ENCODE measurements at regions not wholly inside any gene's neighbourhood (a gene's known extent, or its start where the extent isn't known, plus 50 kb on each side); places are given as distances from the start of the nearest gene placed in this dataset.

GRCh38 chr16:9534759-9535158 is 443.3 kb downstream of the HAPSTR1 start:
- DNase-seq (ENCODE audit: low read depth, low spot score): no peak

GRCh38 chr16:9536905-9537304 is 445.5 kb downstream of the HAPSTR1 start:
- POLR2A ChIA-PET: no interaction called here
- no peak for TF ChIP-seq CTCF (IDR thresholded peaks at IDR 0.05; ENCODE audit: insufficient read depth, low read length, missing control alignments)
- no peak for DNase-seq (ENCODE audit: low read depth, low spot score)
- CTCF ChIA-PET: no interaction called here
- no peak overlapping the region for H3K4me3 ChIP-seq (ENCODE audit: low read depth, low read length)

More at GRCh38 chr16:9534759-9535158, 443.3 kb downstream of the HAPSTR1 start:
- H3K4me3 ChIP-seq (ENCODE audit: low read depth, low read length): no peak overlapping the region
- CTCF ChIA-PET: no interaction called here
- no peak for TF ChIP-seq CTCF (IDR thresholded peaks at IDR 0.05; ENCODE audit: insufficient read depth, low read length, missing control alignments)
- POLR2A ChIA-PET: no interaction called here

- no peak overlapping the region for H3K4me3 ChIP-seq (ENCODE audit: low read depth, low read length)
- no peak for DNase-seq (ENCODE audit: low read depth, low spot score)
- no peak for TF ChIP-seq CTCF (IDR thresholded peaks at IDR 0.05; ENCODE audit: insufficient read depth, low read length, missing control alignments)
- ChIA-PET POLR2A (no interaction called here), CTCF (no interaction called here)
Measured at GRCh38 chr16:9539346-9539745, 447.9 kb downstream of the HAPSTR1 start.

- no peak overlapping the region for H3K4me3 ChIP-seq (ENCODE audit: low read depth, low read length)
- CTCF ChIA-PET: no interaction called here
- no peak for DNase-seq (ENCODE audit: low read depth, low spot score)
- no peak for TF ChIP-seq CTCF (IDR thresholded peaks at IDR 0.05; ENCODE audit: insufficient read depth, low read length, missing control alignments)
- POLR2A ChIA-PET: no interaction called here
Measured at GRCh38 chr16:9541723-9542122, 450.3 kb downstream of the HAPSTR1 start.

GRCh38 chr16:9542165-9542755 is 450.8 kb downstream of the HAPSTR1 start:
- TF ChIP-seq CTCF (IDR thresholded peaks at IDR 0.05; ENCODE audit: insufficient read depth, low read length, missing control alignments): no peak
- no peak for DNase-seq (ENCODE audit: low read depth, low spot score)
- CTCF ChIA-PET: no interaction called here
- POLR2A ChIA-PET: no interaction called here
- H3K4me3 ChIP-seq (ENCODE audit: low read depth, low read length): no peak overlapping the region

GRCh38 chr16:9545522-9546437 is 454.3 kb downstream of the HAPSTR1 start:
- CTCF ChIA-PET: no interaction called here
- POLR2A ChIA-PET: no interaction called here
- no peak overlapping the region for H3K4me3 ChIP-seq (ENCODE audit: low read depth, low read length)
- DNase-seq (ENCODE audit: low read depth, low spot score): no peak
- TF ChIP-seq CTCF (IDR thresholded peaks at IDR 0.05; ENCODE audit: insufficient read depth, low read length, missing control alignments): no peak

All from AG04449 (cell line).